ES-I3 (cell line): ENCODE measurements at regions not wholly inside any gene's neighbourhood (a gene's known extent, or its start where the extent isn't known, plus 50 kb on each side); places are given as distances from the start of the nearest gene placed in this dataset.
A peak's percentile ranks its signal among the peaks of the same experiment; 100 is the strongest.

Experiments
- H3K36me3 ChIP-seq: 2 replicates; pipeline ENCODE4 v1.6.1; 2013; ENCODE audit warnings: mild to moderate bottlenecking, low read length, control low read depth, moderate library complexity; ENCODE audit not compliant: insufficient read depth
- H3K4me1 ChIP-seq: 2 replicates; pipeline ENCODE4 v1.6.1; 2013; ENCODE audit warnings: mild to moderate bottlenecking, control low read depth, low read length; ENCODE audit not compliant: insufficient read depth
- H3K9ac ChIP-seq: 2 replicates; pipeline ENCODE4 v1.6.1; 2013; ENCODE audit warnings: low read depth, mild to moderate bottlenecking, low read length, moderate library complexity
- H3K9me3 ChIP-seq: 2 replicates; pipeline ENCODE4 v1.6.1; 2013; ENCODE audit warnings: mild to moderate bottlenecking, low read length, moderate library complexity; ENCODE audit not compliant: control insufficient read depth, insufficient read depth

GRCh38 chr15:38073178-38073946 lies 138.9 kb downstream of the TMCO5A start:
- Histone ChIP-seq H3K4me1 (peaks cover 23% of the 10 kb centered on the region; the same call in 1 of the 2 replicates), H3K9me3 (no peaks in the 10 kb centered on the region), H3K36me3 (no peaks in the 10 kb centered on the region), H3K9ac (peak overlapping the region; percentile 54)

DNA sequence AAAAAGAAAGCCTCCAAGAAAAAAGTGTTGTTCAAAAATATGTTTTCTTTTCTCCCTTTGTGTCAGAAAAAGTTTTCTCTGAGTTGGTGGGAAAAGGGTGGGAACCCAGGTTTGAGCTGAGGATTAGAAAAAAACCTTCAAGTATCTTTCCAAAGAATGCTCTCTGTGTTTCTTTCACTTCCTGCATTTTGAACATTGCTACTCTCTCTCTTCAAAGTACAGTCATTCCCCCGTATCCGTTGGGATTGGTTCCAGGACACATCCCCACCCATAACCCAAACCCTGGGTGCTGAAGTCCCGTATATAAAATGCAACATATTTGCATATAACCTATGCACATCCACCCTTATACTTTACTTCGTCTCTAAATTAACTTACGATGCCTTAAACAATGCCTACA lies 139.6 kb downstream of the TMCO5A start:
- H3K4me1 ChIP-seq, result peaks cover 20% of the 10 kb centered on the region; the same call in 1 of the 2 replicates

GRCh38 chr15:38075466-38075865 lies 141.0 kb downstream of the TMCO5A start:
- H3K9ac ChIP-seq, result no peak overlapping the region
- no peaks in the 10 kb centered on the region for H3K9me3 ChIP-seq
- H3K36me3 ChIP-seq, result no peaks in the 10 kb centered on the region
- peaks cover 15% of the 10 kb centered on the region; the same call in 1 of the 2 replicates for H3K4me1 ChIP-seq

More for the DNA sequence above, 139.6 kb downstream of the TMCO5A start:
- peak overlapping the region; percentile 54; the same call in 1 of the 2 replicates for H3K9ac ChIP-seq
- H3K9me3 ChIP-seq, result no peaks in the 10 kb centered on the region
- no peaks in the 10 kb centered on the region for H3K36me3 ChIP-seq

DNA sequence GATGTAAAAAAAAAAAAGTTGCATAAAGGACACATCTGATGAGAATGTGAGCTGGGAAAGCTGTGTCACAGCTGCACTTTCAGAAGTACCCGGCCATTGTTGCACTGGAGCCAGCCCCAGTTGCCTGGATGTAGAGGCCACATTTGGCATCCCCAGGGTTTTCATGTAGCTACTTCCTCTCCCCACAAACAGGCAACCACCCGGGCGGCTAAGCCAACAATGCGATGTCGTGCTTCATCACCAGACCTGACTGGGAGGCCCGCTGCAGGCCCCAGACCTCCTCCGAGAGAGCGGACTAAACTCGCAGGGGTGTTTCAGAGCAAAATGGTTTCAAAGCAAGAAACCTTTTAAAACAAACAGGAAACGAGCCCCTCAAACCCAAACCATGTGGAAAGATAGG lies 142.3 kb downstream of the TMCO5A start:
- H3K36me3 ChIP-seq, result no peaks in the 10 kb centered on the region
- no peak overlapping the region for H3K9ac ChIP-seq
- H3K4me1 ChIP-seq, result peaks cover 11% of the 10 kb centered on the region; the same call in 1 of the 2 replicates
- H3K9me3 ChIP-seq, result no peaks in the 10 kb centered on the region

DNA sequence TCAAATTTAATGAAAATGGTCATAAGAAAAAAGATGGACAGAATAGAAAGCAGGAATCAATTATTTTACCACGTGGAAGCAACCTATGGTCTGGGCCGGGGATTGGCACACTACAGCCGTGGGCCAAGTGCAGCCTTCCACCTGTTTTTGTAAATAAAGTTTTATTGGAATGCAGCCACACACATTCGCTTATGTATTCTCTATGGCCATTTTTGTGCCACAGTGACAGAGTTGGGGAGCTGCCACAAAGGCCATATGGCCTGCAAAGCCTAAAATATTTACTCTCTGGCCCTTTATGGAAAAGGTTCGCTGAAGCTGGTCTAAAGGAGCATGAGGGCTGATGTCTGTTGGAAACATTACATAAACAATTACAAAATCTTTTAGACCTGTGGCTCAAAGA lies 144.8 kb downstream of the TMCO5A start:
- 0 out of 2 replicates have a peak, but pooled peaks cover 9% of the 10 kb centered on the region for H3K4me1 ChIP-seq
- no peak overlapping the region for H3K9ac ChIP-seq
- H3K9me3 ChIP-seq, result no peaks in the 10 kb centered on the region

DNA sequence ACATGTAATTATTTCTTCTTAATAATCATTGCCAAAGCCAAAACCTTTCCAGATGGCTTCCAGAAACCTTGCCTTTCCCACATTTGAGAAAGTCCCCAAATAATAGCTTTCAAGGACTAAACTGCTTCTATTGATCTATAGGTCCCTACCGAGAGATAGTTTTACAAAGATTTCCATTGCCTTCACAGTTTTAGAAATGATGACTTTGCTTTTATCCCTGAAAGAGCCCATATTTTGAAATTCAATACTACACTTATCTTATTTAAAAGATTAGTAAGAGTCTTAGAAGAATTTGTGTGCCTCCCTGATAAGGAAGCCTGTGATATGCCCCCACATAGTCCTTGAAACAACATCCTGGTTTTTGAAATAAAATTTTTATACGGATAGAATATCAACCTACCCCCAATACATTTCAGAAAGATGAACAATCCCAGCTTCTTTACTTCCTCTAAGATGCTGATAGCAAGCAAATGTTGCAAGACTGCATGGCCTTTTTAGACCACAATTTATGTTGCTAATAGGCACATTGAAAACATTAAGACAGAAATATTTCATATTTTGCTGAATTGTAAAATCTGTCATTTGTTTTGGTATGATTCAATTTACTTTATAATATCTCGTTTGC lies 146.3 kb downstream of the TMCO5A start:
- Histone ChIP-seq H3K9me3 (no peaks in the 10 kb centered on the region), H3K4me1 (0 out of 2 replicates have a peak, but pooled peaks cover 9% of the 10 kb centered on the region), H3K36me3 (no peaks in the 10 kb centered on the region), H3K9ac (no peak overlapping the region)

More for the DNA sequence above, 144.8 kb downstream of the TMCO5A start:
- no peaks in the 10 kb centered on the region for H3K36me3 ChIP-seq

GRCh38 chr15:38084289-38084688 lies 149.8 kb downstream of the TMCO5A start:
- Histone ChIP-seq H3K36me3 (no peaks in the 10 kb centered on the region), H3K9ac (no peak overlapping the region), H3K9me3 (no peaks in the 10 kb centered on the region), H3K4me1 (no peaks in the 10 kb centered on the region)

GRCh38 chr15:38085114-38085513 lies 150.7 kb downstream of the TMCO5A start:
- Histone ChIP-seq H3K9me3 (no peaks in the 10 kb centered on the region), H3K4me1 (no peaks in the 10 kb centered on the region), H3K36me3 (no peaks in the 10 kb centered on the region), H3K9ac (no peak overlapping the region)

DNA sequence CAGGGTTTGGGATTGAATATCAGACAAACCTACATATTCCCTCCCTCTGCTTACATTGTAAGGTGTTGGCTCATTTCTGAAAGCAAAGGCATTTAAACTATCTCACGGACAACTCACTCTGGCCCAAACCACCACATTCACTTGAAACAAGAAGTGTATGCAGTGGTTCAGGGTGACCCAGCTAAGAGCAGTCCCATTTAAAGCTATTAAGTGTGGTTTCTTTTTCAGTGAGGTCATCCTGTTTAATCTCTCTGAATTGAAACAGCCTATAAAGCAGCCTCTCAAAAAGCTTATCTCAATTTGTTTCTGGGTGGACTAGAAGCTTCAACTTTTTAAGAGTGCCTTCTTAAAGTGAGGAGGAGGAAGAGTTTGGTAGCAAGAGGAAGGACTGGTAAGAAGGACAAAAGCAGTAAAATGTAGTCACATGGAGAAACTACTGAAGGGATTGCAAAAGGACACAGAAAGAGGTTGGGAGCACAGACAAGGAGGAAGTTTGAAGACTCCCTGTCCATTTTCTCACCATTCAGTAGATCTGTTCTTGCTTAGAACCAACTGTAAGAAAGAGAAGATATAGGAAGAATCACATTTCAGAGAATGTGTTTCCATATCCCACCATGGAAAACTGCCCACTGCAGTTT lies 151.6 kb downstream of the TMCO5A start:
- Histone ChIP-seq H3K4me1 (no peaks in the 10 kb centered on the region), H3K9me3 (no peaks in the 10 kb centered on the region), H3K36me3 (no peaks in the 10 kb centered on the region), H3K9ac (no peak overlapping the region)

GRCh38 chr15:38086611-38087010 lies 152.2 kb downstream of the TMCO5A start:
- no peaks in the 10 kb centered on the region for H3K9me3 ChIP-seq
- no peaks in the 10 kb centered on the region for H3K36me3 ChIP-seq
- H3K4me1 ChIP-seq, result no peaks in the 10 kb centered on the region
- no peak overlapping the region for H3K9ac ChIP-seq

GRCh38 chr15:38088971-38089370 lies 154.5 kb downstream of the TMCO5A start:
- H3K9me3 ChIP-seq, result no peaks in the 10 kb centered on the region
- H3K36me3 ChIP-seq, result no peaks in the 10 kb centered on the region
- H3K9ac ChIP-seq, result no peak overlapping the region
- no peaks in the 10 kb centered on the region for H3K4me1 ChIP-seq

- H3K9me3 ChIP-seq, result no peaks in the 10 kb centered on the region
Measured at GRCh38 chr15:38090223-38090622, 155.8 kb downstream of the TMCO5A start.

DNA sequence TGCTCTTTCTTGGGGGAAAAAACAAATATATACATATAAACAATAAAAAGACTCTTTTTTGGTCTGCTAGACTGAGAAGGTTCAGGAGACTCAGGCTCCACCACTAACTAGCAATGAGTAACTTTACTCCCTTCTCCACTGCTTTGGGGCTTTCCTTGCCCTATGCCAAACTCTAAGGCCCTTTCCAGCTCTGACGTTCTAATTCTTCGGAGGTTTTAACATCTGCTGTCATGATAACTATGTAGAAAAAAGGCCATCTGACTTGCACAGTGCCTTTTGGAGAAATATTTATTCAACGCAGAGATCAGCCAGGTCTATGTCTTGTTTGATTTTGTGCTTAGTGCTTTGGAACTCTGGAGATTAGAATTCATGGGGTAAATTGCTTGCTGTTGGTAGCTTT lies 156.2 kb downstream of the TMCO5A start:
- Histone ChIP-seq H3K9ac (no peak overlapping the region), H3K9me3 (no peaks in the 10 kb centered on the region), H3K36me3 (no peaks in the 10 kb centered on the region), H3K4me1 (no peaks in the 10 kb centered on the region)

More at GRCh38 chr15:38090223-38090622, 155.8 kb downstream of the TMCO5A start:
- H3K9ac ChIP-seq, result no peak overlapping the region
- H3K36me3 ChIP-seq, result no peaks in the 10 kb centered on the region
- no peaks in the 10 kb centered on the region for H3K4me1 ChIP-seq

DNA sequence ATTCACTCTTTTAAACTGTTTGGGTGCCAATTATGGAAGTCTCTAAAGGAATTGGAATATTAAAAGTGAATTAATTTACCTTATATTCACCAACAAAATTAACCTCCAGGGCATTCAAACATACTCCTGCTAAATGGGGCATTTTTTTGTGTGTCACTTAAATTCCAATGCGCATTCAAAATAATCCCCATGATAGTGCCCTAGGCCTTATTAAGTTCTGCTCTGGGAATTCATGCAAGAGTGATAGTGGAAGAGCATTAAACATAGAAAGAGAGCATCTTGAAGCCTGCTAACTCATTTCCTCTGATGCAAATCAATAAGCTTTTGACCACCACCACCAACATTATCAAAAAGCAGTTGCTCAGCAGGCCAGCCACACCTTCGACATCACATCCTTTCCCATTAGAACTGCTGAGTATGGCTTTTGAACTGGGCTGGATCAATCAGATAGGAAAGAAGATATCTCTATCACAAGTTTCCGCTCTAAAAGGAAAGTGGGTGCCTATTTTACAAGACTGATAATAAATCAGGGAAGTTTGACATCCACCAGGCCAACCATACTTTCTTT lies 156.7 kb downstream of the TMCO5A start:
- no peaks in the 10 kb centered on the region for H3K36me3 ChIP-seq
- H3K9me3 ChIP-seq, result no peaks in the 10 kb centered on the region
- H3K9ac ChIP-seq, result no peak overlapping the region
- H3K4me1 ChIP-seq, result no peaks in the 10 kb centered on the region
